Body of pancreas (tissue), 4 donors: ENCODE measurements at regions not wholly inside any gene's neighbourhood (a gene's known extent, or its start where the extent isn't known, plus 50 kb on each side); places are given as distances from the start of the nearest gene placed in this dataset.

ENCODE experiments used
- ATAC-seq: fragments of 150-250 bp; one replicate; pipeline ENCODE4 v1.9.1; 2016
- DNase-seq, 4 donors: peaks; one replicate each; pipeline ENCODE4 v3.0.0-alpha.2; 2019
- H3K27ac ChIP-seq, 4 donors: fragments of 200-600 bp; sonication (generic); 1 replicate in 3 of 4; 2 replicates in 1 of 4; pipeline versions ENCODE4 v1.5.1 to v1.6.1; 2016 to 2019; ENCODE audit warnings: mild to moderate bottlenecking in 1 of 4, mixed read lengths in 1 of 4, moderate library complexity in 1 of 4
- H3K27me3 ChIP-seq, 2 donors: fragments of 200-600 bp; sonication (generic); one replicate each; pipeline ENCODE4 v1.6.0; 2016; ENCODE audit warnings: mild to moderate bottlenecking in 1 of 2
- H3K36me3 ChIP-seq, 2 donors: fragments of 200-600 bp; sonication (generic); replicated peaks in 1 of 2; 2 replicates each; pipeline ENCODE4 v1.5.1; 2016; ENCODE audit warnings: low read depth in 2 of 2; ENCODE audit not compliant: insufficient read depth in 1 of 2
- H3K4me1 ChIP-seq: fragments of 200-600 bp; sonication (generic); one replicate; pipeline ENCODE4 v1.6.0; 2016
- H3K4me3 ChIP-seq, 2 donors: fragments of 200-600 bp; sonication (generic); 1 replicate in 1 of 2; 2 replicates in 1 of 2; pipeline ENCODE4 v1.5.1; 2016 to 2019
- H3K9me3 ChIP-seq, 3 donors: fragments of 200-600 bp; sonication (generic); 1 replicate in 2 of 3; 2 replicates in 1 of 3; pipeline ENCODE4 v1.5.1; 2016
- POLR2A ChIP-seq, 3 donors: fragments of 450-650 bp; IDR thresholded peaks; one replicate each; pipeline ENCODE4 v1.6.1; 2016; ENCODE audit warnings: antibody characterized with exemption in 3 of 3, mild to moderate bottlenecking in 2 of 3
- WGBS, 2 donors: methylation state at CpG; one replicate each; pipeline ENCODE4 v1.1.5; 2017; 5-methylcytosine and 5-hydroxymethylcytosine counted together
- intact Hi-C: fragments of 100-400 bp; cut with DNase I; formaldehyde crosslinking; loops from one replicate; pipeline ENCODE4 v1.15.1; 2023
- TF ChIP-seq, protein P1 (sequence below), 7 experiments: fragments of 450-650 bp in 4 of 7; fragments of 200-600 bp in 3 of 7; sonication (generic) in 3 of 7; IDR thresholded peaks; one replicate each; pipeline ENCODE4 v1.5.1; 2016 to 2019; ENCODE audit warnings: antibody characterized with exemption in 7 of 7

- intact Hi-C loops, result no loop called here
- Histone ChIP-seq H3K36me3 (no peaks in the 10 kb centered on the region), H3K27ac (no peak overlapping the region), H3K27me3 (no peaks in the 10 kb centered on the region), H3K9me3 (no peaks in the 10 kb centered on the region), H3K4me1 (no peaks in the 10 kb centered on the region), H3K4me3 (no peak overlapping the region)
- 26 to 28% methylated on average over 1 of the region's 1 CpG for WGBS, 2 donors
- no peak for DNase-seq
- ATAC-seq, result no peak
- TF ChIP-seq, protein P1, sequence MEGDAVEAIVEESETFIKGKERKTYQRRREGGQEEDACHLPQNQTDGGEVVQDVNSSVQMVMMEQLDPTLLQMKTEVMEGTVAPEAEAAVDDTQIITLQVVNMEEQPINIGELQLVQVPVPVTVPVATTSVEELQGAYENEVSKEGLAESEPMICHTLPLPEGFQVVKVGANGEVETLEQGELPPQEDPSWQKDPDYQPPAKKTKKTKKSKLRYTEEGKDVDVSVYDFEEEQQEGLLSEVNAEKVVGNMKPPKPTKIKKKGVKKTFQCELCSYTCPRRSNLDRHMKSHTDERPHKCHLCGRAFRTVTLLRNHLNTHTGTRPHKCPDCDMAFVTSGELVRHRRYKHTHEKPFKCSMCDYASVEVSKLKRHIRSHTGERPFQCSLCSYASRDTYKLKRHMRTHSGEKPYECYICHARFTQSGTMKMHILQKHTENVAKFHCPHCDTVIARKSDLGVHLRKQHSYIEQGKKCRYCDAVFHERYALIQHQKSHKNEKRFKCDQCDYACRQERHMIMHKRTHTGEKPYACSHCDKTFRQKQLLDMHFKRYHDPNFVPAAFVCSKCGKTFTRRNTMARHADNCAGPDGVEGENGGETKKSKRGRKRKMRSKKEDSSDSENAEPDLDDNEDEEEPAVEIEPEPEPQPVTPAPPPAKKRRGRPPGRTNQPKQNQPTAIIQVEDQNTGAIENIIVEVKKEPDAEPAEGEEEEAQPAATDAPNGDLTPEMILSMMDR (IDR thresholded peaks at IDR 0.05), result no peak
- TF ChIP-seq POLR2A (IDR thresholded peaks at IDR 0.05), result no peak
Measured at GRCh38 chr17:53948323-53948722, 125.6 kb downstream of the KIF2B start.

DNA sequence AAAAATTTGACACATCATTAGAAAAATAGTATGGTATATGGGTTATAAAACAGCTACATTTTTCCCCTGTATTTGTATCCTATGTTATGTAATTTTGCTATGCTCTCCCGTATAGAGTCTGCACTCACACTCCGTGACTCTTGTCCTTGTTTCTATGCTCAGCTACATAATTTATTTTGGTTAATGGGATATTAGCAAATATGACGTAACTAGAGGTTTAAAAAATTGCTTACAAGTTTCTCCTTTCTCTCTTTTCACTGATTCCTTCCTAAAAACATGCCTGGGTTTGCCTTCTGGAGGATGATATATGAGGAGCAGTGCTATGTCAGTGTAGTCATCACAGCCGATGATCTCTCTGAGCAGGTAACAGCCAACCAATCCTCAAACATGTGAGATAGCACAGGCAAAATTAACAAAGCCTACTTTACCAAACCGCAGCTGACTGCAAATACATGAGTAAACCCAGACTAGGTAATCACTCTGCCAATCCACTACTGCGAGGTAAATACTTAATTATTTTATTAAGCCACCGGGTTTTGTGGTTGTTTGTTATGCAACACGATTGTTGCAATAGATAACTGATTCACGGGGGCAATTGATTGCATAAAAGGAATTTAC is 126.9 kb downstream of the KIF2B start:
- no peak for TF ChIP-seq POLR2A (IDR thresholded peaks at IDR 0.05)
- TF ChIP-seq, protein P1 (IDR thresholded peaks at IDR 0.05), result no peak
- no peak for ATAC-seq
- no peaks in the 10 kb centered on the region for H3K36me3 ChIP-seq
- H3K4me1 ChIP-seq, result no peaks in the 10 kb centered on the region
- intact Hi-C loops, result no loop called here
- 34 to 45% methylated on average over 9 of the region's 9 CpGs for WGBS, 2 donors
- H3K4me3 ChIP-seq, result no peak overlapping the region
- no peak for DNase-seq
- H3K9me3 ChIP-seq, result no peaks in the 10 kb centered on the region
- no peaks in the 10 kb centered on the region for H3K27me3 ChIP-seq
- H3K27ac ChIP-seq, result no peak overlapping the region

DNA sequence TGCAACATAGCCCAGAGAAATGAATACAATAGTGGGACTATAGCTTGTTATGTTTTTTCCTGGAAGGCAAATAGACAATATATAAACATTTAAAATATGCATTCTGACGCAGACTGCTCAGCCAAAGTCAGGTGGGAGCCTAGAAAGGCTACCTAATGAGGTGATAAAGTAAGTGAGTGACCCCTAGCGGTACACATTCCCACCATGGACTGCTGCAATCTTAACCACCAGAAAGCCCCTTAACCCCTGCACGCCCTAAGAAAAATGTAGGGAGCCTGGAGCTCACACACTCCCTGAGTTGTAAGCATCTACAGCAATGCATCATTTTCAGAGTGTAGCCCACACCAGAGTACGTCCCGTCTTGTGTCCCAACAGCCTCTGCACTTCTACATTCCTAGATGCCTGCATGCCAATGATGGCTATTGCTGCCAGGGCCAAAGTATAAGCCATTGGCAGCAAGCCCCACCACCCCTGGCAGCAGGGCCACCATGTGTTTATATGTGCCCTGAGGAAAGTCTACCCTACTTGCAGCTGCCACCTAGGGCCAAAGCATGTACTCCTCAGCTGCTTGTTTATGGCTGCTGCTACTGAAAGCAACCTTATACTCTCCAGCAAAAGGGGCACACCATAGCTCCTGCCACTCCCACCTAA is 127.6 kb downstream of the KIF2B start:
- ATAC-seq, result no peak

DNA sequence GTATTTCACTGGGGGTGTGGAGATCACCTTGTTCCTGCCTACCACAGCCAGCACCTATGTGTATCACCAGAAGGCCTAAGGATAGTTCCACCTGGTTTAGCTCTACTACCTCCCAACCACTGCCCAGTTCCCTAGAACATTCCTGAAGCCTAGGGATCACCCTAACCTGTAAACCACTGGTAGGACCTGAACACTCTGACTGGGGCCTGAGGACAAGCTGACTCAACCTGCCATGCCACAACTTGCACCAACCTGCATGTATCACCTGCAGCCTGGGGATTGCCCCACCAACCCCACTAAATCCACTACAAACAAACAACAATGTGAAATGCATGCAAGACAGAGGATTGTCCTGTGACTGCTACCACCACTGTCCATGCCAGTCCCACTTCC is 128.1 kb downstream of the KIF2B start:
- Histone ChIP-seq H3K4me3 (no peak overlapping the region), H3K27ac (no peak overlapping the region), H3K27me3 (no peaks in the 10 kb centered on the region), H3K36me3 (no peaks in the 10 kb centered on the region), H3K9me3 (peaks cover 0 to 3% (median 0%) of the 10 kb centered on the region in 3 donors), H3K4me1 (no peaks in the 10 kb centered on the region)
- ATAC-seq, result no peak
- intact Hi-C loops, result no loop called here
- no peak for TF ChIP-seq POLR2A (IDR thresholded peaks at IDR 0.05)
- TF ChIP-seq, protein P1 (IDR thresholded peaks at IDR 0.05), result no peak
- no peak for DNase-seq

More for the DNA sequence above, 127.6 kb downstream of the KIF2B start:
- WGBS, 2 donors, result 49 to 51% methylated on average over 5 of the region's 5 CpGs
- intact Hi-C loops, result no loop called here
- H3K4me3 ChIP-seq, result no peak overlapping the region
- no peaks in the 10 kb centered on the region for H3K36me3 ChIP-seq
- no peak for DNase-seq
- H3K27ac ChIP-seq, result no peak overlapping the region
- no peaks in the 10 kb centered on the region for H3K27me3 ChIP-seq
- no peak for TF ChIP-seq POLR2A (IDR thresholded peaks at IDR 0.05)
- TF ChIP-seq, protein P1 (IDR thresholded peaks at IDR 0.05), result no peak
- H3K9me3 ChIP-seq, result no peaks in the 10 kb centered on the region
- H3K4me1 ChIP-seq, result no peaks in the 10 kb centered on the region

DNA sequence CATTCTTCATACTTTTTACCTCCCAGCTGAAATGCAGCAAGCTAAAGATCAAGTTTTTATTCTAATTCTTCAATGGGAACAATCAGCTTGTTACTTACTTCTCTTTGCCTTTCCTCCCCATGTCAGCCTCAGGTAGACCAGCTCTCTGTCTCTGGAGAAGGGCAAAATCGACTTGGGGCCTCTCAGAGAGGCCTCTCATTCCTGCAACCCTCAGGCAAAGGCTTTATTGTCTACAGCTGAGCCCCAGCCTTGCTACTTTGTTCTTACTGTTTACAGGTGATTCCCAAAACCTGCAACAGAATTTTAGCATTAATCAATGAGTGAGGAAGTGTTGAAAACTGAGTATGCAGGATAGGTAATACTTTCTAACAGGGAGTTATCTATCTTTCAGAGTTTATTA is 148.6 kb downstream of the KIF2B start:
- Histone ChIP-seq H3K27me3 (no peaks in the 10 kb centered on the region), H3K9me3 (no peaks in the 10 kb centered on the region), H3K4me3 (no peak overlapping the region), H3K27ac (no peak overlapping the region), H3K4me1 (no peaks in the 10 kb centered on the region), H3K36me3 (no peaks in the 10 kb centered on the region)
- TF ChIP-seq, protein P1 (IDR thresholded peaks at IDR 0.05), result no peak
- no peak for TF ChIP-seq POLR2A (IDR thresholded peaks at IDR 0.05)
- WGBS, 2 donors, result 17 to 20% methylated on average over 1 of the region's 1 CpG
- no peak for DNase-seq
- intact Hi-C loops, result no loop called here
- ATAC-seq, result no peak
